Inflammatory macrophage treated with lipopolysaccharide for 4 hours (primary cell): ENCODE measurements at regions not wholly inside any gene's neighbourhood (a gene's known extent, or its start where the extent isn't known, plus 50 kb on each side); places are given as distances from the start of the nearest gene placed in this dataset.
A peak's percentile ranks its signal among the peaks of the same experiment; 100 is the strongest.
"Not testable (repeated sequence)": the region's sequence is repeated elsewhere in the genome, so short reads cannot be mapped to it uniquely, and the experiment has no call there.

Experiments
- DNase-seq: peaks from one replicate; pipeline ENCODE4 v3.0.0-alpha.2; 2020

DNA sequence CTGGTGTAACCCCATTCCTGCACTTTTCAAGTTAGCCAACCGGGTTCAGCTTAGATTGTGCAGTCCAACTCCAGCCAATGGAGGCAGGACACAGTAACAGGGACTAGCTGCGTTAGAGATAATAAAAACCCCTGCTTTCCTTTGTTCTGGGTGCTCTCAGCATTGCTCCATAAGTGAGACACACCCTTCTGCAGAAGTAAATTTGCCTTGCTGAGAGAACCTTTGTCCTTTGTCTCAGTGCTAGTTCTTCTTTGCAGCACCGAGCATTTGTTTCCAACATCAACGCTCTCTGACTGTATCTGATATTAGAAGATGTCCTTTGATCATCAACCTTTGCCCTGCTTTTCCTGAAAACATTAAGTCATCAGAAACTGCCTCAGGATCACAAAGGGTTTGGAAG is 169.5 kb upstream of the OR13F1 start:
- no peak for DNase-seq

DNA sequence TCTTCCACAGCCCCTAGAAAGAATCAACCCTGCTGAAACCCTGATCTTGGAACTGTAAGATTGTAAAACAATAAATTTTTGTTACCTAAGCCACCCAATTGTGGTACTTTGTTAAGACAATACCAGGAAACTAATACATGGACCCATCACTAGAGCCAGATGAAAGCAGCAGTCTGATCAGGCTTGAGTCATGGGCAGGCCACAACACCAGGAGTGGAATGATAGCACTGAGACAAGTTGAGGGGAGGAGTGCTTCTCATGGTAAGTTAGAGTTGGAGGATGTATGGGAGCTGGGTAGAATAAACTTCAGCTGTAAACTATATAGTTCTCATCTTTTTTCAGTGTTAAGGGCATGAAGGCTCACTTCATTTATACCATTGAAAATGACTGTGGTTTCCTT is 164.4 kb upstream of the OR13F1 start:
- no peak for DNase-seq

DNA sequence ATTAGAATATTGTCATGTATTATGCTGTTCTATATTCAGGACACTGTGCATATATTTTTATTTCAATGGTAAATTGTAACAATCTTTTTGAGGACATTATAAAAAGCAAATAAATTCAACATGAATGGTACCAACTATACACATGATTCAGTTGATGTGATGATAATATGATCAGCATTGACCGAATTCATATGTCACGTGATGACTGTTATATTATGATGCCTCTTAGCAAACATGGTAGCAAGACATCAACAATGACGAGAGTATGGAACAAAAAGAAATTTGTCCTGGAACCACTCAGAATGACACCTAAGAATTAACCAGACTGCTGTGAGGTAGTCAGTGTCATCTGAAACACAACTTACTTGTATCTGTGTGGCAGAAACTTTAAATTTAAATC is 161.5 kb upstream of the OR13F1 start:
- DNase-seq = no peak

DNA sequence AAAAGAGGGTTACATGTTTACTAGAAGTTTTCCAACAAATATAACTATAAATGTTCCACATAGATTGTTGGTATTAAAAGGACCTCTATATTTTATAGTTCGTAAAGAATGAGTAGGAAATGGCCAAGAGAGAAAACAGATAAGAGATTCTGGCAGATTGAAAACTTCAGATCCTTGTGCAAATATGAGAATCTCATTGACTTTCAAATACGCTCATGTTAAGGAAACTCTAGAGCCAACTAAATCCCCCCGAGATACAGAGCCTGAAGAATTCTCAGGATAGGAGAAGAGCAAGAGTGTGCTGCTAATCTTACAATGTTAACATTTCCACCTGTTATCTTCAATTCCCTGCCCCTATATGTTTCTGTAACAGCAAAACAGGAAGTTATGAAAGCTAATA is 159.0 kb upstream of the OR13F1 start:
- no peak for DNase-seq

DNA sequence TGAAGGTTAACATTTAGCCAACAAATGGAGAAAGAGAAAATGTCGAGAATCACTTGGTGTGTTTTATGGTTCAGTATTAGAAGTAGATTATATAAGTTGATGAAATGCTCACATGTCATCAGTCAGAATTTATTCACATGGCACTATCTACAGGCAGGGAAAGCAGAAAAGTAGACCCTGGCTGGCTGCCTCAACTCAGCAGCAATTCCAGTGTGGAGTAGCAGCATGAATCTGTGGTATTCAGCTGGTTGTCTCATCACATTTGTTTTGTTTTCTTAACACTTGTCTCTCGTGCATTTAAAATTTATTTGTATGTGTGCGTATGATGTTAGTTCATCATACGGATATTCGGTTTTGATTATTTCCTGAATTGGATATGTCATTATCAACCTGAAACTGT is 153.5 kb upstream of the OR13F1 start:
- no peak for DNase-seq

DNA sequence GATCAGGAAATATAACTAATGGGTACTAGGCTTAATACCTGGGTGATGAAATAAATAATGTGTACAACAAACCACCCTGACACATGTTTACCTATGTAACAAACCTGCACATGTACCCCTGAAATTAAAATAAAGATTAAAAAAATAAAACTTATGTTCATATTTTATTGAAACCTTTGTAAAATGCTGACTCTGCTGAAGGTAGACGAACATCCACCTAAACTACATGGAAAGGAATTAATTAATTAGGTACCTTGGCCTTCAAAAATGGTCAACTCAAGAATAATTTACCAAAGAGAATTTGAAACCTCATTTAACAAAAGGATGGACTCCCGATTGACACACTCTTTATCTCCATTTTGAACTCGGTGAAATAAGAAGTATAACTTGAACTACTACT is 152.3 kb upstream of the OR13F1 start:
- no peak for DNase-seq

DNA sequence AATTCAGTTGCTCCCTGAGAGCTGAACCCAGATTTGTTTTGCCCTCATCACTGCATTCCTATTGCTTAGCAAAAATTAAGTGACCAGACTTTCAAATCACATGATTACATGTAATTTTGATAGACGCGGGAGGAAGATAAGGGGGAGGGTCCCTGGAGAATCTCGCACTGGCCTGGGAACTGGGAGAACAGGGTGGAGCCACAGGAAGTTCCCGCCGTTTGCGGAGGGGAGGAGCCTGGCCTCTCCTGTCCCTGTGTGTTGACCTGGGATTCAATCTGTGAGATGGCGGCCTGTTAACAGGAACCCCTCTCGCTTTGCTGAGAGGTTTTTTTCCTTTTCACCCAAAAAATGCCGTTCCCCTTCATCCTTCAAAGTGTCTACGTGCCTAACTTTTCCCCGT is 142.9 kb upstream of the OR13F1 start:
- no peak for DNase-seq

DNA sequence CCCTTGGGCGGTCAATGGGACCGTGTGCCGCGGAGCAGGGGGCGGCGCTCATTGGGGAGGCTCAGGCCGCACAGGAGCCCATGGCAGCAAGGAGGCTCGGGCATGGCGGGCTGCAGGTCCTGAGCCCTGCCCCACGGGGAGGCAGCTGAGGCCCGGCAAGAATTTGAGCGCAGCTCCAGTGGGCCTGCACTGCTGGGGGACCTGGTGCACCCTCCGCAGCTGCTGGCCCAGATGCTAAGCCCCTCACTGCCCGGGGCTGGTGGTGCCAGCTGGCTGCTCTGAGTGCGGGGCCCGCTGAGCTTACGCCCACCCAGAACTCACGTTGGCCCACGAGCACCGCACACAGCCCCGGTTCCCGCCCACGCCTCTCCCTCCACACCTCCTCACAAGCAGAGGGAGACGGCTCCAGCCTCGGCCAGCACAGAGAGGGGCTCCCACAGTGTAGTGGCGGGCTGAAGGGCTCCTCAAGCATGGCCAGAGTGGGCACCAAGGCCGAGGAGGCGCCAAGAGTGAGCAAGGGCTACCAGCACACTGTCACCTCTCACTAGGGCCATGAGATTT is 141.1 kb upstream of the OR13F1 start:
- DNase-seq = no peak

DNA sequence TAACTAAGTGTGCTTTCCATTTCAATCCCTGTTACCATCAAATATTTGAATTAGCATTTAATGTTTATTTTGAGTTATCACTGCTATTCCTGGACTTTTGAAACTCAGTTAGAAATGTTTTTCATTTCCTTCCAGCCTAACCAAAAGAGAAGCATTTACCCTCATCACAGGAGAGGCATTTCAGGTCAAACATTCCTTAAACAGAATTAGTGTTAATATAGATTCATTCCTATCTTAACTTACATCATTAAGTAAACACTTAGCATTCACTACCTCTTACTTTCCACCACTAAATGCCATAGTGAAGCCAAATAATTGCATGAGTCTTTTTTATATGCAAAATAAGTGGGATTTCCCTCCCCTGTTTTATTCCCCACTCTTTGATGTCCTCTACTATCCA is 136.6 kb upstream of the OR13F1 start:
- DNase-seq = no peak

DNA sequence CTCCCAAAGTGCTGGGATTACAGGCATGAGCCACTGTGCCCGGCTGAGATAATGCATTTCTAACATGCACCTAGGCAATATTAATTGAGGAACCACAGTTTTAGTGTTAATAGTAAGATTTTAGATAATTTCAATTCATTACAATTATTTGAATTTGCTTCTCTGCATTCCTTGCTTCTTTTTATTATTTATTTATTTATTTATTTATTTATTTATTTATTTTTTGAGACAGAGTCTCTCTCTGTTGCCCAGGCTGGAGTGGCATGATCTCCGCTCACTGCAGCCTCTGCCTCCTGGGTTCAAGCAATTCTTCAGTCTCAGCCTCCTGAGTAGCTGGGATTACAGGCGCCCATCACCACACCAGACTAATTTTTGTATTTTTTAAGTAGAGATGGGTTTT is 135.7 kb upstream of the OR13F1 start:
- DNase-seq = not testable (repeated sequence)

DNA sequence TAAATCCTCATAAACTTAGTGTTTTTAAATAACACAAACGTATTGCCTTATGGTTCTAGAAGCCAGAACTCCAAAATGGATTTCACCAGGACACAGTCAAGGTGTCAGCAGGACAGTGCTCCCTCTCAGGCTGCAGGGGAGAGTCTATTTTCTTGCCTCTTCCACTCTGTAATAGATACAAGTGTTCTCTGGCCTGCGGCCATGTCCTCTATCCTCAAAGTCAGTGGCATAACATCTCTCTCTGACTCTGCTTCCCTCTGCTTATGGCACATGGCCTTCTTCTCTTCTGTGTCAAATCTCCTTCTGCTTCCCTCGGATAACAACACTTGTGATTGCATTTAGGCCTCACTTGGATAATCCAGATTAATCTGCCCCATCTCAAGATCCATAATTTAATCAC is 129.4 kb upstream of the OR13F1 start:
- DNase-seq = no peak

DNA sequence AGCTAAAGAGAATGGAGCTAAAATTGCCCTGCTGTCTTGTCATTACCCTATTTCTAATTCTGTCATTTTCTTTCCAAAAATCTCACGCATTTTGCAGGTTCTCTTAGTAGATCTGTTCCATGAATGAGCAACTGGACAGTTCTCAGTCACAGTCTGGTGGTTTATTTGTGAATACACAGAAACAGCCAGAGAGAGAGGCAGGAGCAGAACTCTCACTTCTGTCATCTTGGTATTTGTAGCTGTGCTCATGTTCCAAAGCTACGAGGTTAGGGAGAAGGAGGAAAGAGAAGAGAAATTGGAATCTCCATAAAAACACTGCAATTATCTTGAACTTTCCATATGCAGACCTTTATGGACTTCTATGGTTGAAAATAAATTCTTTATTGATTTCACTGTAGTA is 118.0 kb upstream of the OR13F1 start:
- DNase-seq = no peak

DNA sequence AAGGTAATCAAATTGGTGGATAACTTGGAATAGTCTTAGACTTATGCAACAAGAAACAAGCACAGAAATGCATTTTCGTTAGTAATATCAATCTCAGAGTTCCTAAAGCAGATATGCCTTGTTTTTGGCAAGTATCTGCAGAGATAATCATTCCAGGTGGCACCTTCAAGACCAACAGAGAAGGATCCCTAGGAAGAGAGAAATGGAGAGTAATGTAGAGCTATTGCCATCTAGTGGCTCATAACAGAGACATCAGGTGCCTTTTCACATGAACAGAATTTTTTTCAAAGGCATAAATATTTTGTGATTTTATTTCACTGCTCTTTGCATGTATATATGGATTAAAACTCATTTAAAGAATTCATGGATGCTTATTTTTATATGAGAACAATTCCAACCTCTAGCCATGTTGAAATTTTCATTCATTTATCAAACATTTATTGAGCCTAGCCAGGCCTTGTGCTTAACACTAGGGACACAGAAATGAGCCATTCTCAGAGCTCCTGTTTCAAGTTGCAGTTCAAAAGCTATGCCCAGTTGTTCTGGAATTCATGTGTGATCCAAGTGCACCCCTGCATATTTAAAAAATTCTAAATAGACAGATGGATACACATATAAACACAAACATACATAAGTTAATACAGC is 117.5 kb upstream of the OR13F1 start:
- peak; percentile 15 for DNase-seq

DNA sequence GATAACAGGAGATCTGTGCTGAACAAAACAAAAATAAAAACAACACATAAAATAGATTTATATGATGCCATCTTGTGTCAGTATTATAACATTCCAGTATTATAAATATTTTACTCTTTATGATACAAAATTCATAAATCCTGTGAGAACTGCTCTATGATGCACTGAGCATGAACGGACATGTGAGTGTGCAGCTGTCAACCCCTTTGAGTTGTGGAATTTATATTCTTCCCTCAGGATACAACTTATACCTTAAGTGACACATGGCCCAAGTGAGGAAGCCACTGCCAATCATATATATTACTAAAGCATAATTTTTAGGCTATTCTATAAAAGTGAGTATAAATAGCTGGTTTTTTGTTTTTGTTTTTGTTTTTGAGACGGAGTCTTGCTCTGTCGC is 116.0 kb upstream of the OR13F1 start:
- no peak for DNase-seq

DNA sequence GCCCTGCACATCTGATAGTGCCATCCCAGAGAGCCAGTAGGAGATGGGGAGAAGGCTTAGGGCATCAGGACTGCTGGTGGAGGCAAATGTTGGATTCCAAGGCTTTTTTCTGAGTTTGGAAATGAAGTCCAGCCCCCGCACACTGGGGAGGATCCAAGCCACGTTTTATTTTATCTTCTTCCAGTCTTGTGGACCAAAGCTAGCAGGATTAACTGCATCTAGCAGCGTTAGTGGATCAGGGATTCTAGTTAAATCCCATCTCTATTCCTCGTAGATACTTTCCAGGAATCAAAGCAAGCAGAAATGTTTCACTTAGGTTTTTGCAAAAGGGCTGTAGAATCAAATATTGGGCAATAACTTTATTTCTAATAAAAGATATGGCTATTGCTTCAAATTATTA is 114.7 kb upstream of the OR13F1 start:
- DNase-seq = no peak

DNA sequence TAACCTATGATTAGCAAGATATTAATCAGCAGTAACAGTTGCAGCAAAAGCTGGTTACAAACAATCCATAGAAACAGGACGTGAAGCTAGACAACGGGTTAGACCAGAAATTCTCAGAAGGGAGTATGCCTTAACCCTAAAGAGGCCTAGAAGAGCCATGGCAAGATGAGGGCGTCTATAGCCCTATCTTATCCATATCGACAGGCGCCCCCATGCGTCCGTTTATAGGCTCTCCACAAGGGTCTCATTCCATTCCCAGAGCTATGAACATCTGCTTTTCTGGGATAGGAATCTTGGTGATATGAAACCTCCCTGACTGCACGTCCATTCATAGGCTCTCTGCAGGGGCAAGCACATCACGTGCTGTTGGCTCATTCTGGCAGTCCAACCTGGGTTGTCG is 109.2 kb upstream of the OR13F1 start:
- not testable (repeated sequence) for DNase-seq

DNA sequence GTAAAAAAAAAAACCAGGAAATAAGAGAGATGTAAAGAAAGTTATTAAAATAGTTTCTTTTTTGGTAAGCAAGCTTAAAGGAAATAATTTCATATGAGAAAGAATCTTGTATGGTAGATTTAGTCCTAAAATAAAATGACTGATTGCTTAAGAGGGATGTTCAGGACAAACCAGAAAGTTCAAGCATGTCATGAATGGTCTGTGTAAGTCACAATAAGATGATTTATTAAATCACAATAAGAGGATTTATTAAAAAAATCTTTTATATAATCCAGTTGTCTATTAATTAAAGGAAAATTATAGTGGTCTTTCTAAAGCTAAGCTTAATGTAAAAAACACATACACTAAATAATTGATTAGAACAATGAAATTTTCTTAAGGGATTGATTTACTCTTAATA is 91.8 kb upstream of the OR13F1 start:
- no peak for DNase-seq

DNA sequence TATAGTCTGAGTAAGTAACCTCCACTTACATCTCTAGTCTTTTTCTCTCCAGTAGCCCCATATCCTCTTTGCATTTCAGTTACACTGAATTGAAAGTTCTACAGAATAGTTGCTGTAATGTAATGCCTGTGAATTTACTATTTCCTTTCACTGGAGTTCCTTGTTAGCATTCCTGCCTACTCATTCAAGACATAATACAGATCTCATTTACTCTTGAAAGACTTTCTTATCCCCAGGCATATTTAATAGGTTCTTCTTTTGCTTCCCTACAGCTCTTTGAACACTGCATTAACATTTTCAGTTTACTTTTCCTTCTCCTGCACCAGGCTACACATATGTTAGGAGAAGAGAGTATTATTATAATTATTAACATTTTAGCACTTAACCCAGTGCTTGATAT is 87.6 kb upstream of the OR13F1 start:
- no peak for DNase-seq

DNA sequence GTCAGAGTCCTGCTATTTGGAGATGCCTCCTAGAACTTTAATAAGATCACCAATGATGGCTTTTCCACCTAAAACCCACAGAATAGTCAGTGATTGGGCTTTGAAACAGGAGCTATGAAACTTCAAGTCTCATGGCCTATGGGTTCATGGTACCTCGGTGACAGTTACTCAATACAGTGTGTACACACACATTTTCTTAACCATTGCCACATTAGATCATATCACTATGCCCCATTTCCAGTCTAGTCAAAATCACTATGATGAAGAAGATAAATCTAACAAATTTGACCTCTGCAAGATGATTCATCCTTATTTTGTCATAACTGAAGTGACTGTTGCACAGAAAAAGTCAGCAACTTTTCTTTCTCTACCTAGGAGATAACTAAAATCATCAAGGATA is 86.8 kb upstream of the OR13F1 start:
- DNase-seq = no peak

DNA sequence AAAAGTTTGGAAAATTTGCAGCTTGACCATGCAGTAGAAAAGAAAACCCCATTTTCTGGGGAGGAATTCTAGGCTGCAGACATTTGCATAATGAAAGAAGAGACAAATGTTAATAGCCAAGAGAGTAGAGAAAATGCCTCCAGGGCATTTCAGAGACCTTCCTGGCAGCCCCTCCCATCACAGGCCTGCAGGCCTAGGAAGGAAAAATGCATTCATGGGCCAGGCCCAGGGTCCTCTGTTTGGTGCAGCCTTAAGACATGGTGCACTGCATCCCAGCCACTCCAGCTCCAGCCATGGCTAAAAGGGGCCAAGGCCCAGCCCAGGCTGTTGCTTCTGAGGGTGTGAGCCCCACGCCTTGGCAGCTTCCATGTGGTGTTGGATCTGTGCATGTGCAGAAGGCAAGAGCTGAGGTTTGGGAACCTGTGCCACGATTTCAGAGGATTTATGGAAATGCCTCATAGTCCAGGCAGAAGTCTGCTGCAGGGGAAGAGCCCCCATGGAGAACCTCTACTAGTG is 75.0 kb upstream of the OR13F1 start:
- DNase-seq = no peak

DNA sequence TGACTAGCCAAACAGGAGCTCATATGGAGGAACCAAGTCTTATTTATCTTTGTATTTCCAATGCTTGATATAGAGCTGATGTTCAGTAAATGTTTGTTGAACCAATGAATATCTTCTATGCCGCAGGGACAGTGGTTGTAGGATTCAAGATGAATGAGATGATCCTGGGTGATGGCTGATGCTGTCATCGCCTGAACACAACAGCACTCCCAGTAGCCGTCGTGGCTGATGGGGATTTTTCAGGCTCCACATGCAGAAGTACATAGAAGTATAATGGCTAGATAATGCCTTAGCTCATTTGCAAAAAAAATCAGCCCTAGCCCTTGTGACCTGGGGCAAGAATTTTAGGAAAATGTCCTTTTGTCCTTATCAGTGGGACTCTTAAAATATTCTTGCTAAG is 69.0 kb upstream of the OR13F1 start:
- DNase-seq = no peak

DNA sequence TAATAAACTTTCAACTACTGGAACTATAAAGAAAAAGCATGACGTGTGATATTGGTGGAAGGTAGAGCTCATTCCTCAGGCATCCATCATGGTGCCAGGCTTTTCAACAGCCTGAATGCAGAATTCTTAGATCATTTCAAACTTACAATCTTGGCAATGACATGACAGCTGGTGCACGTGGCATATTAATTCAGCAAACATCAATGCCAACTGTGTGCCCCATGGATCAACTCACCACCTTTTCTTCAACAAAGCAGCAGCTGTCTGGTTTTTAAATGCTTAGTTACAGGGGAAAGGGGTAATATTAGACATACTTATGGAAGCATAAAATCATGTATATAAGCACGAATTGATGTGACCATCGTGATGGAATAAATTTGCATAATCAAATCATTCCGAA is 56.0 kb upstream of the OR13F1 start:
- no peak for DNase-seq
